ENCODE measurements at regions not wholly inside any gene's neighbourhood (a gene's known extent, or its start where the extent isn't known, plus 50 kb on each side); places are given as distances from the start of the nearest gene placed in this dataset.

GRCh38 chr20:39676241-39676640 is 714.1 kb downstream of the DHX35 start:
- DNase-seq (ENCODE audit: low read depth in 4 of 4, low spot score in 2 of 4), result no peak

DNA sequence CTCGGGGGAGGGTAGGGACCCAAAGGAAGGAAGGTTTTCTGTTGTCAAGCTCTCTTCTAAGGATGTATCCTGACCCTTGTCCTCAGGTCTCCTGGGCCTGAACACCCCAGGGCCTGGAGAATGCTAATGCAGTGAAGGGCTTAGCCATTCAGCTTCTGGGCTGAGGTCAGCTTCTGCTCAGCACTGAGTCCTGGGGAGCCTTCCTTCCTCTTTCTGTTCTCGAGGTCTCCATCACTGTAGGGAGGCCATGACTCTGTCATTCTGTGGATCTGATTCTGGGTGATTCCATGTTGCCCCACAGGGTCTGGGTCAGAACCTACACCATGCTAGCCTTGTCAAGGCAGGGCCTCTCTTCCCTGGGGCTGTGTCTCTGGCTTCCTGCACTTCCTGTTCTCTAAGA is 712.7 kb downstream of the DHX35 start:
- no peak for DNase-seq (ENCODE audit: low read depth in 4 of 4, low spot score in 2 of 4)

- DNase-seq (ENCODE audit: low read depth in 4 of 4, low spot score in 2 of 4), result no peak
Observed at GRCh38 chr20:39670988-39671387, 708.8 kb downstream of the DHX35 start.

GRCh38 chr20:39669659-39670058 is 707.5 kb downstream of the DHX35 start:
- no peak for DNase-seq (ENCODE audit: low read depth in 4 of 4, low spot score in 2 of 4)

GRCh38 chr20:39668038-39668437 is 705.9 kb downstream of the DHX35 start:
- DNase-seq (ENCODE audit: low read depth in 4 of 4, low spot score in 2 of 4), result no peak

DNA sequence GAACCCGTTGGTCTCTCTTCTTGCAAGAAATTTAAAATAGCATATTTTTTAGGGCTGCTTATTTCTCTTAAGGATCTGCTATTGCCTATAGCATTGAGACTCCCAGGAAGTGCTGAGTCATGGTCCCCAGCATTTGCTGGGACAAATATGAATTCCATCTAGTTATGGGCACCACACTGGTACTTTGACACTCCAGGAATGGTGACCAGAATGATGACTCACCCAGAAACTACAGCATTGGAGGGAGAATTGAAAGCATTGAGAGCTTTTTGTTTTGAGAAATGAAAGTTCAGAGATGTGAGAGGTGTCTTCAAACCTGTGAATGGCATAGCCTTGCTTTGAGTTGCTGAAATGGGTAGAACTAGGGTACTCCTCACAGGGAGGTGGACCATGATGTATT is 699.7 kb downstream of the DHX35 start:
- no peak for DNase-seq (ENCODE audit: low read depth in 4 of 4, low spot score in 2 of 4)

DNA sequence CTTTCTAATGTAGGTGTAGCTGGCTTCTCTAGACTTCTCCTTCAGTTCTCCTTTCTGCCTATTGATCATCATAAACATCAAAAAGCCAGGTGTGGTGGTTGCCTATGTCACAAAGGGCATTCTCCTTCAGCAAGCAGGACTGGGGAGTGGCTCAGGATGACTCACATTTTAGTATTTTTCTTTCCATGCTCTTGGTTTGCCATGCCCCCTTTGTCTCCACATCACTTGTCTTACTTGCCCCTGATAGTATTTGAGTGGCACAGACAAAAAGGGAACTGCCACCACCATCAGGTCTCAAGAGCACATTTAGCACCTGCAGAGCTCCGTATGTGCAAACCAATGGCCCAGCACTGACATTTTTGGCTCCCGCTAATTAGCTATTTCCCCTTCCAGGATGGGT is 698.8 kb downstream of the DHX35 start:
- DNase-seq (ENCODE audit: low read depth in 4 of 4, low spot score in 2 of 4), result no peak

DNA sequence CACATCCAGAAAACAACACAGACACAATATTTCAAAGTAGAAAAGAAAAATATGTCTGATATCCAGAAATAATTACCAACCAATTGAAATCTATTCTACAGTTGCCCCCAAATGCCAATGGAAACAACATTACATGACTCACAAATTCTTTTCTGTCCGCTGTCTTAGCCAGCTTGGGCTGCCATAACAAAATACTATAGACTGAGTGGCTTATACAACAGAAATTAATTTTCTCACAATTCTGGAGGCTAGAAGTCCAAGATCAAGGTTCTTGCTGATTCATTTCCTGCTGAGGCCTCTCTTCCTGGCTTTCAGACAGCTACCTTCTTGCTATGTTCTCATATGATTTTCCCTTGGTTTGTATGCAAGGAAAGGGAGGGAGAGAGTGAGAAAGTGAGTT is 698.1 kb downstream of the DHX35 start:
- no peak for DNase-seq (ENCODE audit: low read depth in 4 of 4, low spot score in 2 of 4)

- no peak for DNase-seq (ENCODE audit: low read depth in 4 of 4, low spot score in 2 of 4)
Observed at GRCh38 chr20:39658662-39659409, 696.7 kb downstream of the DHX35 start.

GRCh38 chr20:39654171-39654570 is 692.0 kb downstream of the DHX35 start:
- no peak for DNase-seq (ENCODE audit: low read depth in 4 of 4, low spot score in 2 of 4)

DNA sequence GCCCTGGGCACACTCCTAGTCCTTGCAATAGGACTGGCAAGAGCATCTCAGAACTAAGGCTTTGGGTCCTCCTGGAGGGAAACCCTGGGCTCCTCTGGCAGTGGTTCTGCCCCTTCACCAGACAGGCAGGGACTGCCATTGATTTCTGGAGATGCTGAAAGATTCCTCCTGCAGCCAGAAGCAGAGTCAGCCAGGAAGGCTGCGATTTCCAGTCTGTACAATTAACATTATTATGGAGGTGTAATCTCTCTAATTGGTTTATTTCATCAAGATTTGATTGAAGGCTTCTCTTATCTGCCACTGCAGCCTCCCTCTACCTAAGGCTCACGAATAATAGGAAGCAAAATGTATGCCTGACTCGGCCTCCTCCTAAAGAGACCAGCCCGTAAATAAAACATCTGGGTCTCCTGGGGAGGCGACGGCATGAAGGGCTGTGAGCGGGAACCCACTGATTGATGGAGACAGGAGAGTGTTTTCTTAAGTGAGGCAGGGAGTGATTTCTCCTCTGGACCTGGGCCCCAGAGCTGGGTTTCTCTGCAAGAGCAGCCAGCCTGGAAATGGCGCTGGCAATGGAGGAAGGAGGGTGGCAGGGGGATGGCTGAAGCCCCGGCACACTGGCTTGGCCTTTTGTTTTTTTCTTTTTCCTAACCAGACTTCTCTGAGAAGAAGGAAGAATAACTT is 689.6 kb downstream of the DHX35 start:
- DNase-seq (ENCODE audit: low read depth in 4 of 4, low spot score in 2 of 4), result no peak

- DNase-seq (ENCODE audit: low read depth in 4 of 4, low spot score in 2 of 4), result no peak
Observed at GRCh38 chr20:39646874-39647413, 684.8 kb downstream of the DHX35 start.

GRCh38 chr20:39645131-39645530 is 683.0 kb downstream of the DHX35 start:
- DNase-seq (ENCODE audit: low read depth in 4 of 4, low spot score in 2 of 4), result no peak

GRCh38 chr20:39643292-39643691 is 681.1 kb downstream of the DHX35 start:
- no peak for DNase-seq (ENCODE audit: low read depth in 4 of 4, low spot score in 2 of 4)

DNA sequence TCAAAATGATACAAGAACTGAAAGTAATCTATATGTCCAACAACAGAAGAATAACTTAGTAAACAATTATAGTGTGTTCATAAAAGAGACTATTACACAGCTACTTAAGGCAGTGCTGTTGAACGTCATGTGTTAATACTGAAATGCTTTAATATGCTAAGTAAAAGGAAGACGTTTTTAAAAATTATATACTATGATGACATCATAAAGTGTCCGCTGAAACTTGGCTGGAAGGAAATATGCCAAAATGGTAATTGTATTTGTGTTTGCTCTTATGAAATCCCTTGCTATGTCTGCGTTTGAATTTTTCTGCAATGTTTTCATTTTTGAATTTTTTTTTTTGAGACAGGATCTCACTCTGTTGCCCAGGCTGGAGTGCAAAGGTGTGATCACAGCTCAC is 679.3 kb downstream of the DHX35 start:
- no peak for DNase-seq (ENCODE audit: low read depth in 4 of 4, low spot score in 2 of 4)

- DNase-seq (ENCODE audit: low read depth in 4 of 4, low spot score in 2 of 4), result no peak
Observed at GRCh38 chr20:39640147-39640546, 678.0 kb downstream of the DHX35 start.

DNA sequence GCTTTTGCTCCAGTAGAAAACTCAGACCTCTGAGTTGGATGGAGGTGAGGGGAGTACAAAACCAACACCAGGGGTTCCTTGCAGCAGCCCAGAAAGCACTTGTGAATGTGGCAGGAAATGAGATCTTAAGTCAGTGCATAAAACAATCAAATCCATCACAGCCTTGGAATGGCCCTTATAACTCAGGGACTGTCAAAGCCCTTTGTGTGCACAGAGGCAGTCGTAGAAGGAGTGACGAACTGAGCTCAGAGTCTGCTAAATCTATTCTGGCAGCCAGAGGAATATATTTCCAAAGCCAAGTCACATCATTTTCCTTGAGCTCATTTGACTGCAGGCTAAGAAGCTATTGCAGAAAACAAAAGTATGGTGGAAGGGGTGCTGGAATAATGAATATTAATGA is 676.6 kb downstream of the DHX35 start:
- DNase-seq (ENCODE audit: low read depth in 4 of 4, low spot score in 2 of 4), result peak; percentile 17 to 51 (median 30)

GRCh38 chr20:39633689-39634088 is 671.5 kb downstream of the DHX35 start:
- no peak for DNase-seq (ENCODE audit: low read depth in 4 of 4, low spot score in 2 of 4)

- DNase-seq (ENCODE audit: low read depth in 4 of 4, low spot score in 2 of 4), result no peak
Observed at GRCh38 chr20:39632757-39633156, 670.6 kb downstream of the DHX35 start.

DNA sequence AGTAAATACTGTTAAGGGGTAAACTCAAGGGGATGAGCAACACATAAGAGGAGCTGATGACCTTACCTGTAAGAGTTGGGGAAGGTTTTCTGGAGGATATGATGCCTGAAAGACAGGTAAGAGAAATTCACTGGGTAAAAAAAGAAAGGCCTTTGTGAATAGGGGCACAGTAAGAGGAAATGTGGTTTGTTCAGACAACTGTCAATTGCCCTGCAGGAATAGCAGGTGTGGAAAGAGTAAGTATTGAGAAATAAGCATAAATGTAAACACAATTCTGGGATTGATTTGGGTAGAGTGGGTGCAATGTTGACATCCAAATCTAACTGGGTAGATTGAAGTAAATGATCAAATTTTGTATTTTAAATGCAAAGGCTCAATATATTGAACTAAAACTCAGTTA is 670.0 kb downstream of the DHX35 start:
- DNase-seq (ENCODE audit: low read depth in 4 of 4, low spot score in 2 of 4), result no peak

DNA sequence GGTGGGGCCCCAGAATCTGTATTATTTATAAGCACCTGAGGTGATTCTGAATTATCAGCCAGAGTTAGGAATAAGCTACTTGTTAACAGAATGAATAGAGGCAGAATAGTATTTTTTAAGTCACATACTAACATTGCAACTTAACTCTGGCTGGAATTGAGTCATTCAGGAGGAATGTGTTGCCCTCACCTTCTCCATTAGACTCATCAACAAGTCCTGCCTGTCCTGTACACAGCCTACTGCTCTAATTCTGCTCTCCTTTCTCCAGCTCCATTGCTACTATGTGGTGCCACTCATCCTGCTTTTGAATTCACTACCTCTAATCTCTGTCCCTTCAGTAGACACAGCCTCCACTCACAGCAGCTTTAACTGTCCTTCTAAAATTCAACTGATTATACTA is 669.4 kb downstream of the DHX35 start:
- DNase-seq (ENCODE audit: low read depth in 4 of 4, low spot score in 2 of 4), result no peak

- no peak for DNase-seq (ENCODE audit: low read depth in 4 of 4, low spot score in 2 of 4)
Observed at GRCh38 chr20:39630215-39630908, 668.2 kb downstream of the DHX35 start.

Measured in left renal cortex interstitium (tissue), 4 donors.